OCI-LY7 (cell line): ENCODE measurements at regions not wholly inside any gene's neighbourhood (a gene's known extent, or its start where the extent isn't known, plus 50 kb on each side); places are given as distances from the start of the nearest gene placed in this dataset.

Source experiments
- CTCF ChIP-seq: fragments of 200-600 bp; sonication (generic); conservative IDR thresholded peaks from 2 replicates; pipeline ENCODE4 v1.5.1; 2014; ENCODE audit warnings: mild to moderate bottlenecking, antibody characterized with exemption, low read length, moderate library complexity, mixed read lengths
- EZH2phosphoT487 ChIP-seq: fragments of 200-600 bp; sonication (generic); IDR thresholded peaks from 2 replicates; pipeline ENCODE4 v1.6.1; 2018; ENCODE audit warnings: low read depth, borderline replicate concordance, mild to moderate bottlenecking, mixed run types, antibody characterized with exemption, low read length, moderate library complexity, mixed read lengths

- TF ChIP-seq CTCF = no peak
- no peak for TF ChIP-seq EZH2phosphoT487
These were observed 74.4 kb downstream of the HDGFL1 start for GRCh38 chr6:22643780-22644179.
